ENCODE measurements at regions not wholly inside any gene's neighbourhood (a gene's known extent, or its start where the extent isn't known, plus 50 kb on each side); places are given as distances from the start of the nearest gene placed in this dataset.

- Histone ChIP-seq H3K23ac (ENCODE audit: low read depth, low read length) (no peak overlapping the region), H4K91ac (ENCODE audit: insufficient read depth, low read depth, low read length) (no peak overlapping the region), H2BK15ac (ENCODE audit: low read depth, low read length) (no peak overlapping the region), H3K4me3 (ENCODE audit: insufficient read depth, low read depth, low read length) (no peak overlapping the region), H2BK120ac (ENCODE audit: low read depth, low read length) (no peak overlapping the region), H3K36me3 (ENCODE audit: control insufficient read depth, insufficient read depth, low read length) (no peaks in the 10 kb centered on the region), H4K8ac (ENCODE audit: low read depth in 2 of 2, low read length in 2 of 2) (no peak overlapping the region), H3K9me1 (ENCODE audit: insufficient read depth, low read length) (no peaks in the 10 kb centered on the region), H4K20me1 (ENCODE audit: insufficient read depth, low read length) (no peaks in the 10 kb centered on the region), H3K9me3 (ENCODE audit: control insufficient read depth, insufficient read depth, low read length) (no peaks in the 10 kb centered on the region), H2AK9ac (replicated peaks; ENCODE audit: low read depth, low read length, poor library complexity) (no peak overlapping the region), H4K5ac (ENCODE audit: low read depth, low read length) (no peak overlapping the region), H3K14ac (replicated peaks; ENCODE audit: low read depth, low read length) (no peak overlapping the region), H3K27me3 (ENCODE audit: control insufficient read depth, insufficient read depth, low read length) (no peaks in the 10 kb centered on the region), H3K56ac (ENCODE audit: extremely low read depth, insufficient read depth, low read length) (no peak overlapping the region), H2BK5ac (ENCODE audit: low read depth, low read length, poor library complexity, severe bottlenecking) (no peak overlapping the region), H3K9ac (ENCODE audit: low read depth, low read length) (no peak overlapping the region), H2BK20ac (ENCODE audit: low read depth, low read length) (no peak overlapping the region), H3K79me1 (ENCODE audit: low read depth in 1 of 2, low read length in 2 of 2) (no peaks in the 10 kb centered on the region), H2AFZ (replicated peaks; ENCODE audit: low read length, poor library complexity) (no peak overlapping the region), H3K4me1 (ENCODE audit: control insufficient read depth, insufficient read depth, low read length) (no peaks in the 10 kb centered on the region), H3K27ac (ENCODE audit: insufficient read depth, low read length) (no peak overlapping the region), H3K4ac (ENCODE audit: low read depth, low read length) (no peak overlapping the region), H2AK5ac (ENCODE audit: low read depth, low read length) (no peak overlapping the region), H3K4me2 (ENCODE audit: low read depth, low read length) (no peak overlapping the region), H3K18ac (ENCODE audit: low read depth, low read length) (no peak overlapping the region)
- ChIA-PET CTCF (no interaction called here), POLR2A (ENCODE audit: unreplicated experiment) (no interaction called here)
- in situ Hi-C loops (cut with MboI; ENCODE audit: low sequenced_read_pairs) (no loop called here), intact Hi-C loops (cut with micrococcal nuclease) (no loop called here), dilution Hi-C loops (cut with HindIII; ENCODE audit: low sequenced_read_pairs, unreplicated experiment) (no loop called here)
- no TSS peak for BruUV-seq (replicated peaks)
- no CpG with 5 or more reads among the region's 1 CpG for WGBS, 2 experiments (ENCODE audit: extremely low coverage in 2 of 2, insufficient read length in 1 of 2)
- no peak for TF ChIP-seq SMC3 (IDR thresholded peaks at IDR 0.05; ENCODE audit: low read depth, low read length)
- no peak for TF ChIP-seq FOS (IDR thresholded peaks at IDR 0.05; ENCODE audit: low read depth, low read length)
- TF ChIP-seq POLR2A (IDR thresholded peaks at IDR 0.05; ENCODE audit: low read depth, low read length), result no peak
- no peak for TF ChIP-seq RFX5 (IDR thresholded peaks at IDR 0.05; ENCODE audit: low read depth, low read length)
- no peak for TF ChIP-seq MAFK (IDR thresholded peaks at IDR 0.05; ENCODE audit: low read depth, low read length)
- TF ChIP-seq USF2 (IDR thresholded peaks at IDR 0.05; ENCODE audit: low read depth, low read length), result no peak
- no peak for TF ChIP-seq CHD1 (IDR thresholded peaks at IDR 0.05; ENCODE audit: low read depth, low read length)
- no peak for TF ChIP-seq ELK1 (IDR thresholded peaks at IDR 0.05; ENCODE audit: borderline replicate concordance, low read depth, low read length)
- TF ChIP-seq NFE2L2 (IDR thresholded peaks at IDR 0.05; ENCODE audit: low read depth, low read length), result no peak
- TF ChIP-seq CTCF (conservative IDR thresholded peaks at IDR 0.05; ENCODE audit: low read depth, low read length), result no peak
- no peak for TF ChIP-seq MXI1 (IDR thresholded peaks at IDR 0.05; ENCODE audit: borderline replicate concordance, low read depth, low read length)
- no peak for TF ChIP-seq CEBPB (IDR thresholded peaks at IDR 0.05; ENCODE audit: low read depth, low read length)
- ATAC-seq (ENCODE audit: low read depth) (no peak), DNase-seq (no peak)
These were observed 50.8 kb upstream of the PRSS1 start for GRCh38 chr7:142698429-142698828.
